Brain microvascular endothelial cell (primary cell): ENCODE measurements at regions not wholly inside any gene's neighbourhood (a gene's known extent, or its start where the extent isn't known, plus 50 kb on each side); places are given as distances from the start of the nearest gene placed in this dataset.

ENCODE experiments used
- DNase-seq: peaks from one replicate; pipeline ENCODE4 v3.0.0-alpha.2; 2020
- H3K27ac ChIP-seq: fragments of 250-450 bp; sonication (Bioruptor Pico); 2 replicates; pipeline ENCODE4 v1.5.1; 2020; ENCODE audit warnings: mild to moderate bottlenecking, moderate library complexity
- H3K27me3 ChIP-seq: fragments of 250-450 bp; sonication (Bioruptor Pico); replicated peaks from 2 replicates; pipeline ENCODE4 v1.5.1; 2020; ENCODE audit warnings: mild to moderate bottlenecking
- H3K36me3 ChIP-seq: fragments of 250-450 bp; sonication (Bioruptor Pico); replicated peaks from 2 replicates; pipeline ENCODE4 v1.5.1; 2020; ENCODE audit warnings: mild to moderate bottlenecking
- H3K4me3 ChIP-seq: 2 replicates; pipeline ENCODE4 v1.5.1; 2011; ENCODE audit warnings: low read depth, mild to moderate bottlenecking, control low read depth, low read length, moderate library complexity
- in situ Hi-C: cut with HindIII; loops from 2 replicates; pipeline ENCODE4 v1.10.0; 2017; ENCODE audit warnings: low sequenced_read_pairs, low pct_ligation_motif_present
- TF ChIP-seq, protein P1 (sequence below): IDR thresholded peaks from 2 replicates; pipeline ENCODE4 v1.5.1; 2011; ENCODE audit warnings: low read depth, mild to moderate bottlenecking, moderate library complexity, low read length, control low read depth, inconsistent platforms; ENCODE audit errors: missing control alignments

DNA sequence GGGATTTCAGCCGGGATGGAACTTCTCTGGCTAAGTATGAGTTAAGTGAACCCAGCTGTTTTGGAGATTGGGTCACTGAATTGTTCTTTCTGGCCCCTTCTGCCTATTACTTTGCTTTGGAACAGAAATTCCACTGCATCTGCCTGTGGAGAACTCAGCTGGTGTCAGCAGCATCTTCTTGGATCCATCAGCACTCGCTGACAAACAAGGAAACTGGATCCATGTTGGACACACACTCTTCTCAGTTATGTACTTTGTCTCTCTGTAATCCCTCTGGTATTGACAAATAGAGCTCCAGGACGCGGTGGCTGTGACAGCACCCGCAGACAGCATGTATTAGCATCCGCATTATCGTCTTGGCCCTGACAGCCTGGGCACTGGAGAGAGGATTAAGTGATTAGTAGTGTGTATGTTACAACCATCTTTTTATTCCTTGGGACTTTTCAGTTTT is 73.0 kb upstream of the BMPER start:
- Histone ChIP-seq H3K27me3 (no peaks in the 10 kb centered on the region), H3K27ac (no peak overlapping the region), H3K36me3 (no peaks in the 10 kb centered on the region), H3K4me3 (no peak overlapping the region)
- TF ChIP-seq, protein P1, sequence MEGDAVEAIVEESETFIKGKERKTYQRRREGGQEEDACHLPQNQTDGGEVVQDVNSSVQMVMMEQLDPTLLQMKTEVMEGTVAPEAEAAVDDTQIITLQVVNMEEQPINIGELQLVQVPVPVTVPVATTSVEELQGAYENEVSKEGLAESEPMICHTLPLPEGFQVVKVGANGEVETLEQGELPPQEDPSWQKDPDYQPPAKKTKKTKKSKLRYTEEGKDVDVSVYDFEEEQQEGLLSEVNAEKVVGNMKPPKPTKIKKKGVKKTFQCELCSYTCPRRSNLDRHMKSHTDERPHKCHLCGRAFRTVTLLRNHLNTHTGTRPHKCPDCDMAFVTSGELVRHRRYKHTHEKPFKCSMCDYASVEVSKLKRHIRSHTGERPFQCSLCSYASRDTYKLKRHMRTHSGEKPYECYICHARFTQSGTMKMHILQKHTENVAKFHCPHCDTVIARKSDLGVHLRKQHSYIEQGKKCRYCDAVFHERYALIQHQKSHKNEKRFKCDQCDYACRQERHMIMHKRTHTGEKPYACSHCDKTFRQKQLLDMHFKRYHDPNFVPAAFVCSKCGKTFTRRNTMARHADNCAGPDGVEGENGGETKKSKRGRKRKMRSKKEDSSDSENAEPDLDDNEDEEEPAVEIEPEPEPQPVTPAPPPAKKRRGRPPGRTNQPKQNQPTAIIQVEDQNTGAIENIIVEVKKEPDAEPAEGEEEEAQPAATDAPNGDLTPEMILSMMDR, result no peak
- in situ Hi-C loops, result no loop called here
- DNase-seq, result no peak

- no peak for DNase-seq
- no peak overlapping the region for H3K4me3 ChIP-seq
- TF ChIP-seq, protein P1, result peak; percentile 49
- in situ Hi-C loops, result no loop called here
- no peaks in the 10 kb centered on the region for H3K36me3 ChIP-seq
- no peaks in the 10 kb centered on the region for H3K27me3 ChIP-seq
- no peak overlapping the region for H3K27ac ChIP-seq
Measured at GRCh38 chr7:33836797-33837355, 68.5 kb upstream of the BMPER start.

GRCh38 chr7:33837356-33837851 is 67.9 kb upstream of the BMPER start:
- in situ Hi-C loops, result no loop called here
- TF ChIP-seq, protein P1, result no peak

GRCh38 chr7:33841031-33841430 is 64.3 kb upstream of the BMPER start:
- H3K4me3 ChIP-seq, result no peak overlapping the region
- DNase-seq, result no peak
- in situ Hi-C loops, result no loop called here
- no peak overlapping the region for H3K27ac ChIP-seq
- TF ChIP-seq, protein P1, result no peak
- H3K36me3 ChIP-seq, result no peaks in the 10 kb centered on the region
- H3K27me3 ChIP-seq, result no peaks in the 10 kb centered on the region

More at GRCh38 chr7:33837356-33837851, 67.9 kb upstream of the BMPER start:
- Histone ChIP-seq H3K36me3 (no peaks in the 10 kb centered on the region), H3K27me3 (no peaks in the 10 kb centered on the region), H3K4me3 (no peak overlapping the region), H3K27ac (no peak overlapping the region)
- DNase-seq, result no peak

GRCh38 chr7:33841705-33842129 is 63.6 kb upstream of the BMPER start:
- DNase-seq, result peak; percentile 21
- no peak overlapping the region for H3K4me3 ChIP-seq
- no peak overlapping the region for H3K27ac ChIP-seq
- H3K27me3 ChIP-seq, result no peaks in the 10 kb centered on the region
- in situ Hi-C loops, result no loop called here
- TF ChIP-seq, protein P1, result no peak
- no peaks in the 10 kb centered on the region for H3K36me3 ChIP-seq

GRCh38 chr7:33842150-33842549 is 63.2 kb upstream of the BMPER start:
- DNase-seq, result no peak
- Histone ChIP-seq H3K27me3 (no peaks in the 10 kb centered on the region), H3K27ac (no peak overlapping the region), H3K36me3 (no peaks in the 10 kb centered on the region), H3K4me3 (no peak overlapping the region)
- TF ChIP-seq, protein P1, result no peak
- in situ Hi-C loops, result no loop called here
